ENCODE measurements at regions not wholly inside any gene's neighbourhood (a gene's known extent, or its start where the extent isn't known, plus 50 kb on each side); places are given as distances from the start of the nearest gene placed in this dataset.

- no peaks in the 10 kb centered on the region for H3K79me2 ChIP-seq (ENCODE audit: insufficient read depth)
- no peaks in the 10 kb centered on the region for H3K27me3 ChIP-seq (replicated peaks; ENCODE audit: insufficient read depth)
- H3K4me1 ChIP-seq (ENCODE audit: insufficient read depth) = peaks cover 17% of the 10 kb centered on the region
- peaks cover 22% of the 10 kb centered on the region for H3F3A ChIP-seq (ENCODE audit: insufficient read depth)
- no peak for DNase-seq
- H3K4me2 ChIP-seq (ENCODE audit: unreplicated experiment) = peak overlapping the region; percentile 74
- in situ Hi-C loops (cut with MboI) = no loop called here
- no peak overlapping the region for H2AFZ ChIP-seq
- TF ChIP-seq EZH2phosphoT487 (IDR thresholded peaks at IDR 0.05; ENCODE audit: insufficient read depth, low read depth) (no peak), EZH2 (IDR thresholded peaks at IDR 0.05; ENCODE audit: insufficient read depth, poor library complexity, severe bottlenecking) (no peak)
- H3K27ac ChIP-seq = no peak overlapping the region
- H3K4me3 ChIP-seq = peak overlapping the region; percentile 31; the same call in 1 of the 2 replicates
- no peaks in the 10 kb centered on the region for H3K9me2 ChIP-seq (ENCODE audit: insufficient read depth)
- H3K9me3 ChIP-seq (ENCODE audit: low read depth) = no peaks in the 10 kb centered on the region
- no peaks in the 10 kb centered on the region for H4K20me1 ChIP-seq (ENCODE audit: insufficient read depth)
- 24 to 25% methylated on average over 4 of the region's 4 CpGs for WGBS, 2 experiments (ENCODE audit: low coverage in 1 of 2, low lambda C conversion rate in 2 of 2, missing lambda C conversion rate in 2 of 2)
- H3K9ac ChIP-seq = no peak overlapping the region
- no peaks in the 10 kb centered on the region for H3K36me3 ChIP-seq (ENCODE audit: low read depth)
These were observed 178.8 kb downstream of the ETS2 start for GRCh38 chr21:38984568-38984967.

GRCh38 chr21:38983560-38983959 lies 177.8 kb downstream of the ETS2 start:
- in situ Hi-C loops (cut with MboI) = no loop called here
- no peak overlapping the region for H3K27ac ChIP-seq

GRCh38 chr21:38982804-38983203 lies 177.1 kb downstream of the ETS2 start:
- 96 to 98% methylated on average over 11 of the region's 11 CpGs for WGBS, 2 experiments (ENCODE audit: low coverage in 1 of 2, low lambda C conversion rate in 2 of 2, missing lambda C conversion rate in 2 of 2)

More at GRCh38 chr21:38983560-38983959, 177.8 kb downstream of the ETS2 start:
- H3K9me2 ChIP-seq (ENCODE audit: insufficient read depth) = no peaks in the 10 kb centered on the region
- TF ChIP-seq EZH2phosphoT487 (IDR thresholded peaks at IDR 0.05; ENCODE audit: insufficient read depth, low read depth) = no peak
- no peak for TF ChIP-seq EZH2 (IDR thresholded peaks at IDR 0.05; ENCODE audit: insufficient read depth, poor library complexity, severe bottlenecking)
- no peak overlapping the region for H3K4me2 ChIP-seq (ENCODE audit: unreplicated experiment)
- H3K4me1 ChIP-seq (ENCODE audit: insufficient read depth) = peaks cover 16% of the 10 kb centered on the region
- H3K9ac ChIP-seq = no peak overlapping the region
- no peak for DNase-seq
- no peaks in the 10 kb centered on the region for H3K79me2 ChIP-seq (ENCODE audit: insufficient read depth)
- peaks cover 22% of the 10 kb centered on the region for H3F3A ChIP-seq (ENCODE audit: insufficient read depth)
- WGBS, 2 experiments (ENCODE audit: low coverage in 1 of 2, low lambda C conversion rate in 2 of 2, missing lambda C conversion rate in 2 of 2) = 82 to 85% methylated on average over 10 of the region's 10 CpGs
- no peaks in the 10 kb centered on the region for H4K20me1 ChIP-seq (ENCODE audit: insufficient read depth)
- no peak overlapping the region for H3K4me3 ChIP-seq
- H3K9me3 ChIP-seq (ENCODE audit: low read depth) = no peaks in the 10 kb centered on the region
- no peaks in the 10 kb centered on the region for H3K36me3 ChIP-seq (ENCODE audit: low read depth)
- no peak overlapping the region for H2AFZ ChIP-seq
- no peaks in the 10 kb centered on the region for H3K27me3 ChIP-seq (replicated peaks; ENCODE audit: insufficient read depth)

DNA sequence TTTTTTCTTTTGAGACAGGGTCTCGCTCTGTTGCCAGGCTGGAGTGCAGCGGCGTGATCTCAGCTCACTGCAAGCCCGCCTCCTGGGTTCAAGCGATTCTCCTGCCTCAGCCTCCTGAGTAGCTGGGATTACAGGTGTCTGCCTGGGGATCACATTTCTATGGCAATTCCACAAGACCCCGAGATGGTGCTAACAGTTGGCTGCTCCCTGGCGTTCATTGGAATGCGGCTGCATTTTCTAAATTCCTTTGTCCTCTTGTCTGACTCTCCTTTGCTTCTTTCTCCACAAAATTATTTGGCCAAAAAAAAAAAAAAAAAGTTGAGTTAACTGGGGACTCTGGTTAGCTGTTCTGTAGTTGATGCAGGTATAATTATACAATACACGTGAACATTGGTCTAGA lies 176.4 kb downstream of the ETS2 start:
- in situ Hi-C loops (cut with MboI) = no loop called here
- H3K4me2 ChIP-seq (ENCODE audit: unreplicated experiment) = no peak overlapping the region
- H4K20me1 ChIP-seq (ENCODE audit: insufficient read depth) = no peaks in the 10 kb centered on the region
- H3K4me3 ChIP-seq = no peak overlapping the region
- H3K9me2 ChIP-seq (ENCODE audit: insufficient read depth) = no peaks in the 10 kb centered on the region
- no peaks in the 10 kb centered on the region for H3K79me2 ChIP-seq (ENCODE audit: insufficient read depth)
- TF ChIP-seq EZH2 (IDR thresholded peaks at IDR 0.05; ENCODE audit: insufficient read depth, poor library complexity, severe bottlenecking) (no peak), EZH2phosphoT487 (IDR thresholded peaks at IDR 0.05; ENCODE audit: insufficient read depth, low read depth) (no peak)
- no peak overlapping the region for H3K27ac ChIP-seq
- H3K27me3 ChIP-seq (replicated peaks; ENCODE audit: insufficient read depth) = no peaks in the 10 kb centered on the region
- H3K9me3 ChIP-seq (ENCODE audit: low read depth) = no peaks in the 10 kb centered on the region
- H3F3A ChIP-seq (ENCODE audit: insufficient read depth) = peaks cover 22% of the 10 kb centered on the region
- H3K36me3 ChIP-seq (ENCODE audit: low read depth) = no peaks in the 10 kb centered on the region
- 86 to 92% methylated on average over 9 of the region's 9 CpGs for WGBS, 2 experiments (ENCODE audit: low coverage in 1 of 2, low lambda C conversion rate in 2 of 2, missing lambda C conversion rate in 2 of 2)
- H2AFZ ChIP-seq = no peak overlapping the region
- no peak overlapping the region for H3K9ac ChIP-seq
- no peak for DNase-seq
- H3K4me1 ChIP-seq (ENCODE audit: insufficient read depth) = peaks cover 16% of the 10 kb centered on the region

More at GRCh38 chr21:38982804-38983203, 177.1 kb downstream of the ETS2 start:
- Histone ChIP-seq H3K27ac (no peak overlapping the region), H3K79me2 (ENCODE audit: insufficient read depth) (no peaks in the 10 kb centered on the region), H2AFZ (no peak overlapping the region), H3K4me1 (ENCODE audit: insufficient read depth) (peaks cover 16% of the 10 kb centered on the region), H3K9me2 (ENCODE audit: insufficient read depth) (no peaks in the 10 kb centered on the region), H3K27me3 (replicated peaks; ENCODE audit: insufficient read depth) (no peaks in the 10 kb centered on the region), H3F3A (ENCODE audit: insufficient read depth) (peaks cover 22% of the 10 kb centered on the region), H4K20me1 (ENCODE audit: insufficient read depth) (no peaks in the 10 kb centered on the region), H3K9ac (no peak overlapping the region), H3K4me2 (ENCODE audit: unreplicated experiment) (no peak overlapping the region), H3K36me3 (ENCODE audit: low read depth) (no peaks in the 10 kb centered on the region), H3K9me3 (ENCODE audit: low read depth) (no peaks in the 10 kb centered on the region), H3K4me3 (no peak overlapping the region)
- TF ChIP-seq EZH2 (IDR thresholded peaks at IDR 0.05; ENCODE audit: insufficient read depth, poor library complexity, severe bottlenecking) = no peak
- TF ChIP-seq EZH2phosphoT487 (IDR thresholded peaks at IDR 0.05; ENCODE audit: insufficient read depth, low read depth) = no peak
- in situ Hi-C loops (cut with MboI) = no loop called here
- DNase-seq = no peak

All from GM23248 (cell line).